CD14-positive monocyte (primary cell): ENCODE measurements at regions not wholly inside any gene's neighbourhood (a gene's known extent, or its start where the extent isn't known, plus 50 kb on each side); places are given as distances from the start of the nearest gene placed in this dataset.

Experiments
- DNase-seq, 3 donors: peaks; one replicate each; pipeline ENCODE4 v3.0.0-alpha.2; 2011 to 2022
- H2AFZ ChIP-seq: 2 replicates; pipeline ENCODE4 v1.6.0; 2012; ENCODE audit warnings: mild to moderate bottlenecking, low read depth, low read length, inconsistent platforms; ENCODE audit not compliant: insufficient read depth, poor library complexity, severe bottlenecking
- H3K27ac ChIP-seq, 2 donors: 1 replicate in 1 of 2; 2 replicates in 1 of 2; pipeline ENCODE4 v1.5.1; 2012 to 2013; ENCODE audit warnings: low read length in 2 of 2, control low read depth in 1 of 2, inconsistent platforms in 1 of 2, low read depth in 1 of 2, mild to moderate bottlenecking in 1 of 2
- H3K27me3 ChIP-seq, 2 donors: one replicate each; pipeline versions ENCODE4 v1.6.0 to v1.6.1; 2011 to 2013; ENCODE audit warnings: low read length in 2 of 2; ENCODE audit not compliant: control insufficient read depth in 2 of 2, insufficient read depth in 2 of 2
- H3K36me3 ChIP-seq, 2 donors: replicated peaks in 1 of 2; 1 replicate in 1 of 2; 2 replicates in 1 of 2; pipeline versions ENCODE4 v1.5.1 to v1.6.1; 2012 to 2013; ENCODE audit warnings: low read length in 2 of 2, control low read depth in 1 of 2, inconsistent platforms in 1 of 2, mild to moderate bottlenecking in 1 of 2; ENCODE audit not compliant: insufficient read depth in 2 of 2, control insufficient read depth in 1 of 2
- H3K4me1 ChIP-seq, 2 donors: 1 replicate in 1 of 2; 2 replicates in 1 of 2; pipeline versions ENCODE4 v1.5.1 to v1.6.1; 2012 to 2013; ENCODE audit warnings: low read length in 2 of 2, control low read depth in 1 of 2, inconsistent platforms in 1 of 2, mild to moderate bottlenecking in 1 of 2, moderate library complexity in 1 of 2; ENCODE audit not compliant: insufficient read depth in 2 of 2, control insufficient read depth in 1 of 2
- H3K4me2 ChIP-seq: replicated peaks from 2 replicates; pipeline ENCODE3; 2012; ENCODE audit warnings: low read length, moderate library complexity, mild to moderate bottlenecking; ENCODE audit not compliant: poor library complexity, severe bottlenecking; ENCODE audit errors: extremely low read depth
- H3K4me3 ChIP-seq, 3 experiments: fragments of 200-600 bp in 1 of 3; sonication (generic) in 1 of 3; replicated peaks in 1 of 3; 1 replicate in 2 of 3; 2 replicates in 1 of 3; pipeline ENCODE4 v1.5.1; 2011 to 2013; ENCODE audit warnings: low read length in 3 of 3, mild to moderate bottlenecking in 3 of 3, control low read depth in 2 of 3, low read depth in 2 of 3, inconsistent platforms in 1 of 3, moderate library complexity in 1 of 3
- H3K79me2 ChIP-seq: 2 replicates; pipeline ENCODE4 v1.6.0; 2012; ENCODE audit warnings: mild to moderate bottlenecking, control low read depth, inconsistent platforms, low read length, moderate library complexity; ENCODE audit not compliant: insufficient read depth
- H3K9ac ChIP-seq: 2 replicates; pipeline ENCODE4 v1.6.0; 2017; ENCODE audit warnings: low read length, mild to moderate bottlenecking; ENCODE audit not compliant: insufficient read depth, poor library complexity, severe bottlenecking
- H3K9me3 ChIP-seq, 2 donors: replicated peaks in 1 of 2; 1 replicate in 1 of 2; 2 replicates in 1 of 2; pipeline versions ENCODE4 v1.5.1 to v1.6.1; 2012 to 2013; ENCODE audit warnings: low read length in 2 of 2, control low read depth in 1 of 2; ENCODE audit not compliant: control insufficient read depth in 1 of 2, insufficient read depth in 1 of 2
- H4K20me1 ChIP-seq: 2 replicates; pipeline ENCODE4 v1.6.0; 2012; ENCODE audit warnings: mild to moderate bottlenecking, low read length, control low read depth, moderate library complexity; ENCODE audit not compliant: insufficient read depth
- H3K27ac Mint-ChIP-seq, 7 donors: one replicate each; pipeline ENCODE4 v1.8.0; 2020; ENCODE audit warnings: mild to moderate bottlenecking in 7 of 7, mixed read lengths in 7 of 7, moderate library complexity in 6 of 7, inconsistent platforms in 2 of 7
- H3K27me3 Mint-ChIP-seq, 3 donors: one replicate each; pipeline ENCODE4 v1.8.0; 2021 to 2022; ENCODE audit warnings: low read depth in 3 of 3, mild to moderate bottlenecking in 3 of 3, mixed read lengths in 3 of 3, moderate library complexity in 3 of 3, inconsistent platforms in 1 of 3
- H3K36me3 Mint-ChIP-seq, 2 donors: one replicate each; pipeline ENCODE4 v1.8.0; 2020; ENCODE audit warnings: mixed read lengths in 2 of 2, inconsistent platforms in 1 of 2, mild to moderate bottlenecking in 1 of 2
- H3K4me1 Mint-ChIP-seq: one replicate; pipeline ENCODE4 v1.8.0; 2020; ENCODE audit warnings: mild to moderate bottlenecking, mixed read lengths
- H3K4me3 Mint-ChIP-seq, 2 donors: one replicate each; pipeline ENCODE4 v1.8.0; 2020; ENCODE audit warnings: mild to moderate bottlenecking in 2 of 2, mixed read lengths in 2 of 2, moderate library complexity in 1 of 2
- H3K9me3 Mint-ChIP-seq, 7 donors: one replicate each; pipeline ENCODE4 v1.8.0; 2020 to 2022; ENCODE audit warnings: mixed read lengths in 7 of 7, mild to moderate bottlenecking in 6 of 7, moderate library complexity in 6 of 7, inconsistent platforms in 2 of 7
- CTCF ChIP-seq: fragments of 200-600 bp; IDR thresholded peaks from one replicate; pipeline ENCODE4 v1.8.0; 2022; ENCODE audit warnings: antibody characterized with exemption, mild to moderate bottlenecking
- WGBS: methylation state at CpG from one replicate; pipeline ENCODE4 v1.1.5; 2013; ENCODE audit warnings: missing lambda C conversion rate; ENCODE audit not compliant: insufficient coverage; 5-methylcytosine and 5-hydroxymethylcytosine counted together
- intact Hi-C, 2 donors: fragments of 100-400 bp; cut with micrococcal nuclease; formaldehyde crosslinking; loops; one replicate each; pipeline versions ENCODE4 v1.15.0 to v1.15.1; 2023

DNA sequence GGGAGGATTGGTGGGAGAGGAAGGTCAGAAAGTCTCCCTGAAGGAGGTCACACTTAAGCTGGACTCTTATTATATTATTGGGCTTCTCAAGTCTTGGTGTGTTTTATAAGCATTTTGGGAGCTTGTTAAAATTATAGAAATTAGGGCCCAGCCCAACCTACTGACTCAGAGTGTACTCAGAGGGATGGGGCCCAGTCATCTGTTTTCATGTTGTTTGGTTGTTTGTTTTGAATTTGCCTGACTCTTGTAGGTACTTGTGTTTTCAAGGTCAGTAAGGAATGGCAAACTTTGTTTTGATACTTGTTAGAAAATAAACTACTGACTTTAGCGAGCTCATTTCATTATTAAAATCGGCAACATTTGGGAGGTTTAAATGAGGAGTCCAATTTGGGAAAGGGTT lies 152.0 kb downstream of the INSIG2 start:
- H3K79me2 ChIP-seq = no peaks in the 10 kb centered on the region
- H3K4me3 Mint-ChIP-seq = no peak overlapping the region
- no peak overlapping the region for H3K9ac ChIP-seq
- no peaks in the 10 kb centered on the region for H4K20me1 ChIP-seq
- no peak overlapping the region for H3K4me3 ChIP-seq
- intact Hi-C loops = no loop called here
- no peak for TF ChIP-seq CTCF
- H3K27ac ChIP-seq = no peak overlapping the region
- peaks cover 2 to 30% (median 13%) of the 10 kb centered on the region in 3 donors for H3K27me3 Mint-ChIP-seq
- H3K4me1 ChIP-seq = no peaks in the 10 kb centered on the region
- peaks cover 0 to 10% (median 4%) of the 10 kb centered on the region in 7 donors for H3K9me3 Mint-ChIP-seq
- no peaks in the 10 kb centered on the region for H3K36me3 Mint-ChIP-seq
- no peak for DNase-seq
- no peak overlapping the region for H3K4me2 ChIP-seq
- no peak overlapping the region for H2AFZ ChIP-seq
- H3K27me3 ChIP-seq = peaks cover 6 to 9% of the 10 kb centered on the region in 2 donors
- no peak overlapping the region for H3K27ac Mint-ChIP-seq
- 100% methylated on average over 2 of the region's 2 CpGs for WGBS
- no peaks in the 10 kb centered on the region for H3K36me3 ChIP-seq
- H3K9me3 ChIP-seq = no peaks in the 10 kb centered on the region
- no peaks in the 10 kb centered on the region for H3K4me1 Mint-ChIP-seq

- peaks cover 2 to 28% (median 12%) of the 10 kb centered on the region in 3 donors for H3K27me3 Mint-ChIP-seq
- no peaks in the 10 kb centered on the region for H3K79me2 ChIP-seq
- WGBS = 100% methylated on average over 4 of the region's 5 CpGs
Measured at GRCh38 chr2:118239284-118239683, 151.0 kb downstream of the INSIG2 start.

More at GRCh38 chr2:118239284-118239683, 151.0 kb downstream of the INSIG2 start:
- H3K27ac Mint-ChIP-seq = no peak overlapping the region
- intact Hi-C loops = no loop called here
- Histone ChIP-seq H3K27ac (no peak overlapping the region), H3K27me3 (peaks cover 8 to 9% of the 10 kb centered on the region in 2 donors), H3K9ac (no peak overlapping the region), H3K4me3 (no peak overlapping the region), H3K4me1 (no peaks in the 10 kb centered on the region), H2AFZ (no peak overlapping the region), H3K9me3 (no peaks in the 10 kb centered on the region), H4K20me1 (no peaks in the 10 kb centered on the region), H3K36me3 (no peaks in the 10 kb centered on the region), H3K4me2 (no peak overlapping the region)
- H3K4me3 Mint-ChIP-seq = no peak overlapping the region
- H3K9me3 Mint-ChIP-seq = peaks cover 0 to 10% (median 4%) of the 10 kb centered on the region in 7 donors
- DNase-seq = no peak
- no peaks in the 10 kb centered on the region for H3K4me1 Mint-ChIP-seq
- no peak for TF ChIP-seq CTCF
- H3K36me3 Mint-ChIP-seq = no peaks in the 10 kb centered on the region
